Coronary artery (tissue), 2 donors: ENCODE measurements at regions not wholly inside any gene's neighbourhood (a gene's known extent, or its start where the extent isn't known, plus 50 kb on each side); places are given as distances from the start of the nearest gene placed in this dataset.

Experiments used
- DNase-seq: peaks from one replicate; pipeline ENCODE4 v3.0.0-alpha.2; 2017; ENCODE audit warnings: low spot score
- H3K27ac ChIP-seq, 2 donors: fragments of 200-600 bp; sonication (generic); one replicate each; pipeline ENCODE4 v1.5.1; 2016 to 2019
- H3K4me3 ChIP-seq: fragments of 200-600 bp; sonication (generic); 2 replicates; pipeline ENCODE4 v1.5.1; 2016; ENCODE audit warnings: mild to moderate bottlenecking, moderate library complexity
- CTCF ChIP-seq: fragments of 200-600 bp; sonication (generic); IDR thresholded peaks from one replicate; pipeline ENCODE4 v1.5.1; 2019; ENCODE audit warnings: antibody characterized with exemption

- TF ChIP-seq CTCF, result no peak
- H3K4me3 ChIP-seq, result no peak overlapping the region
- DNase-seq, result no peak
- H3K27ac ChIP-seq, result no peak overlapping the region
Observed at GRCh38 chr13:64327505-64328194, 2902.5 kb downstream of the PCDH9 start.

- TF ChIP-seq CTCF, result no peak
- H3K27ac ChIP-seq, result no peak overlapping the region
- no peak for DNase-seq
- H3K4me3 ChIP-seq, result no peak overlapping the region
Observed at GRCh38 chr13:64314331-64314730, 2898.7 kb upstream of the PCDH20 start.

GRCh38 chr13:64311948-64312347, 2896.3 kb upstream of the PCDH20 start:
- TF ChIP-seq CTCF, result no peak
- Histone ChIP-seq H3K27ac (no peak overlapping the region), H3K4me3 (no peak overlapping the region)
- no peak for DNase-seq

- Histone ChIP-seq H3K27ac (no peak overlapping the region), H3K4me3 (no peak overlapping the region)
- no peak for DNase-seq
- TF ChIP-seq CTCF, result no peak
Observed at GRCh38 chr13:64311112-64311511, 2895.5 kb upstream of the PCDH20 start.

GRCh38 chr13:64305246-64305645, 2889.6 kb upstream of the PCDH20 start:
- TF ChIP-seq CTCF, result no peak
- Histone ChIP-seq H3K27ac (no peak overlapping the region), H3K4me3 (no peak overlapping the region)
- no peak for DNase-seq

GRCh38 chr13:64300239-64300638, 2884.6 kb upstream of the PCDH20 start:
- H3K27ac ChIP-seq, result no peak overlapping the region
- H3K4me3 ChIP-seq, result no peak overlapping the region
- TF ChIP-seq CTCF, result no peak
- DNase-seq, result no peak

- Histone ChIP-seq H3K4me3 (no peak overlapping the region), H3K27ac (no peak overlapping the region)
- DNase-seq, result no peak
- no peak for TF ChIP-seq CTCF
Observed at GRCh38 chr13:64293923-64294322, 2878.3 kb upstream of the PCDH20 start.
